DMS153 treated with DMSO at 0.1 percent for 48 hours (cell line): ENCODE measurements at regions not wholly inside any gene's neighbourhood (a gene's known extent, or its start where the extent isn't known, plus 50 kb on each side); places are given as distances from the start of the nearest gene placed in this dataset.
A peak's percentile ranks its signal among the peaks of the same experiment; 100 is the strongest.

ENCODE experiments used
- DNase-seq: peaks from one replicate; lab custom pipeline; 2025; ENCODE audit not compliant: unreplicated experiment; lab: John Stamatoyannopoulos, UW

- no peak for DNase-seq
These were observed 207.2 kb downstream of the SPRY2 start for GRCh38 chr13:80133631-80134261.

- peak; percentile 41 for DNase-seq
These were observed 208.0 kb downstream of the SPRY2 start for GRCh38 chr13:80132741-80133601.

GRCh38 chr13:80131204-80131603 lies 209.7 kb downstream of the SPRY2 start:
- no peak for DNase-seq

GRCh38 chr13:80126389-80127068 lies 214.4 kb downstream of the SPRY2 start:
- no peak for DNase-seq

- no peak for DNase-seq
These were observed 217.0 kb downstream of the SPRY2 start for GRCh38 chr13:80123945-80124344.

GRCh38 chr13:80121038-80121437 lies 219.9 kb downstream of the SPRY2 start:
- no peak for DNase-seq

GRCh38 chr13:80118506-80118905 lies 222.4 kb downstream of the SPRY2 start:
- DNase-seq = no peak

- DNase-seq = no peak
These were observed 222.8 kb downstream of the SPRY2 start for GRCh38 chr13:80118099-80118498.

GRCh38 chr13:80117515-80117914 lies 223.4 kb downstream of the SPRY2 start:
- DNase-seq = no peak

- DNase-seq = no peak
These were observed 224.8 kb downstream of the SPRY2 start for GRCh38 chr13:80116107-80116506.

GRCh38 chr13:80115616-80116015 lies 225.3 kb downstream of the SPRY2 start:
- DNase-seq = no peak

GRCh38 chr13:80113714-80114454 lies 227.0 kb downstream of the SPRY2 start:
- DNase-seq = no peak

GRCh38 chr13:80109303-80109702 lies 231.6 kb downstream of the SPRY2 start:
- DNase-seq = no peak

GRCh38 chr13:80105350-80105749 lies 235.6 kb downstream of the SPRY2 start:
- no peak for DNase-seq

- DNase-seq = no peak
These were observed 239.9 kb downstream of the SPRY2 start for GRCh38 chr13:80101040-80101439.

GRCh38 chr13:80100636-80101035 lies 240.3 kb downstream of the SPRY2 start:
- no peak for DNase-seq

- no peak for DNase-seq
These were observed 243.4 kb downstream of the SPRY2 start for GRCh38 chr13:80097561-80097960.

- no peak for DNase-seq
These were observed 244.5 kb downstream of the SPRY2 start for GRCh38 chr13:80096383-80096782.

GRCh38 chr13:80094526-80094925 lies 246.4 kb downstream of the SPRY2 start:
- DNase-seq = no peak

GRCh38 chr13:80093888-80094287 lies 247.0 kb downstream of the SPRY2 start:
- no peak for DNase-seq

- no peak for DNase-seq
These were observed 254.6 kb downstream of the SPRY2 start for GRCh38 chr13:80086304-80086721.
